NCI-H1092 treated with DMSO at 0.1 percent for 48 hours (cell line): ENCODE measurements at regions not wholly inside any gene's neighbourhood (a gene's known extent, or its start where the extent isn't known, plus 50 kb on each side); places are given as distances from the start of the nearest gene placed in this dataset.
"Not testable (repeated sequence)": the region's sequence is repeated elsewhere in the genome, so short reads cannot be mapped to it uniquely, and the experiment has no call there.

ENCODE experiments used
- DNase-seq: peaks from one replicate; lab custom pipeline; 2025; lab: John Stamatoyannopoulos, UW

GRCh38 chr7:138317044-138317596 is 142.9 kb upstream of the TRIM24 start:
- no peak for DNase-seq

DNA sequence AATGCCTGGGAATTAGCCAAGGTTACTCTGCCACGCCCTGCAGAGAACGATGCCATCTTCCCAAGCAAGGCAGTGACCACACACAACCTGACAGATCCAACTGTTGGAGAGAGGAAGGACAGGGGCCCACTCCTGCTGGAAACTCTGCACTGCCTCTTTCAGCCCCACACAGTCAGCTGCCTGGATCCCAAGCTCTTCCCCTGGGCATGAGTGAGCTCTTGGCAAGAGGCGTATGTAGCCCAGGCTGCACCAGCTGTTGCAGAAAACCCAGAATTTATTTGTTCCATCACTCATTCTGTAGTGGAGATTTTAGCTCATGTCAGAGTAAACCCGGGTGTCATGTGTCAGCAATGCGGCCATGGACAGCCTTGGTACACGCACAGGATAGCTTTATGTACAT is 135.1 kb upstream of the TRIM24 start:
- DNase-seq: peak; percentile 21

DNA sequence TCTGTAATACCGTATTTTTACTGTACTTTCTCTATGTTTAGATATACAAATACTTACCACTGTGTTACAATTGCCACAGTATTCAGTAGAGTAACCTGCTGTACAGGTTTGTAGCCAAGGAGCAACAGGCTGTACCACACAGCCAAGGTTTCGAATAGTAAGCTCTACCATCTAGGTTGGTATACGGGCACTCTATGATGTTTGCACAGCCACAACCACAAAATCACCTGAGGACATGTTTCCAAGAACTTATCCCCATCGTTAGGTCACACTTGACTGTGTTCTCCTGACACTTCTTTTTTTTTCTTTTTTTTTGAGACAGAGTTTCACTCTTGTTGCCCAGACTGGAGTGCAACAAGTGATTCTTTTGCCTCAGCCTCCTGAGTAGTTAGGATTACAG is 134.6 kb upstream of the TRIM24 start:
- no peak for DNase-seq

DNA sequence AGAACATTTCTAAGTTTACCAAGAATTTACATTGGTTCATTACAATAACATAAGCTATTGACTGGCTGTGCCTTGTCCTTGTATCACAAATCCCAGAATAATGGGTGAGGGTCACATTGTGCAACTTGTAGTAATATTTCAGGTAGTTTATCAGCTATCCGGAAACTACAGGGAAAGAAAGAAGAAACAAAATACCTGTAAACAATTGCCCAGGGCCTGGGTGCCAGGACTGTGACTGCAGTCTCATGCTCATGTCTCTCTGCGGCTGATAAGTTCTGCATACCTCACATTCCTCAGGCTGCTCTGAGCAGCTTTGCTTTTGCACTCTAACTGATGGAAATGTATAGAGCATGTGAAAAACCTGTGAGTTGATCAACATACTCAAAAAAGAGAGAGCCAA is 131.8 kb upstream of the TRIM24 start:
- no peak for DNase-seq

DNA sequence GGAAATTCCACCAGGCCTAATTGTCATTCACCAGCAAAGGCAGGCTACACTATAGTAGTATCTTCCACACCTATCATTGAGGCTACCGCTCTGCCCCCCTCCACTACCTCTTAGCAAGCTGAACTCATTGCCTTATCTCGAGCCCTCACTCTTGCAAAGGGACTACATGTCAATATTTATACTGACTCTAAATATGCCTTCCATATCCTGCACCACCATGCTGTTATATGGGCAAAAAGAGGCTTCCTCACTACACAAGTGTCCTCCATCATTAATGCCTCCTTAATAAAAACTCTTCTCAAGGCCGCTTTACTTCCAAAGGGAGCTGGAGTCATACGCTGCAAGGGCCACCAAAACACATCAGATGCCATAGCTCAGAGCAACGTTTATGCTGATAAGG is 127.2 kb upstream of the TRIM24 start:
- DNase-seq: not testable (repeated sequence)

GRCh38 chr7:138338361-138338760 is 121.7 kb upstream of the TRIM24 start:
- peak; percentile 70 for DNase-seq

GRCh38 chr7:138339229-138339628 is 120.8 kb upstream of the TRIM24 start:
- DNase-seq: not testable (repeated sequence)

DNA sequence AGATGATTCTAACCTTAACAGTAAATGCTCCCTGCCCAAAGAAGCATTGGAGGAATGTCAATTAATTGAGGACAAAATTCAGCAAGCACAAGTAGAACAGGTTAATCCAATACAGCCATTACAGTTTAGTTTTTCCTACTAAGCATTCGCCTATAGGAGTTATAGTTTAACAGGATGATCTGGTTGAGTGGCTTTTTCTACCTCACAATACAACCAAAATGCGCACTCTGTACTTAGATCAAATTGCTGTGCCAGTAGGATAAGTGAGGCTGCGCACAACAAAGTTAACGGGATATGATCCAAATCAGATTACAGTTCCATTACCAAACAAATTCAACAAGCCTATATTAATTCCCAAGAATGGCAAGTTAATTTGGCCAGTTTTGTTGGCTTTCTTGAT is 117.1 kb upstream of the TRIM24 start:
- no peak for DNase-seq

GRCh38 chr7:138345567-138345966 is 114.5 kb upstream of the TRIM24 start:
- DNase-seq: no peak

GRCh38 chr7:138346975-138347374 is 113.1 kb upstream of the TRIM24 start:
- DNase-seq: no peak

- no peak for DNase-seq
Observed at GRCh38 chr7:138349841-138350700, 110.0 kb upstream of the TRIM24 start.

- DNase-seq: no peak
Observed at GRCh38 chr7:138350701-138351357, 109.2 kb upstream of the TRIM24 start.

- DNase-seq: no peak
Observed at GRCh38 chr7:138352570-138353461, 107.2 kb upstream of the TRIM24 start.

DNA sequence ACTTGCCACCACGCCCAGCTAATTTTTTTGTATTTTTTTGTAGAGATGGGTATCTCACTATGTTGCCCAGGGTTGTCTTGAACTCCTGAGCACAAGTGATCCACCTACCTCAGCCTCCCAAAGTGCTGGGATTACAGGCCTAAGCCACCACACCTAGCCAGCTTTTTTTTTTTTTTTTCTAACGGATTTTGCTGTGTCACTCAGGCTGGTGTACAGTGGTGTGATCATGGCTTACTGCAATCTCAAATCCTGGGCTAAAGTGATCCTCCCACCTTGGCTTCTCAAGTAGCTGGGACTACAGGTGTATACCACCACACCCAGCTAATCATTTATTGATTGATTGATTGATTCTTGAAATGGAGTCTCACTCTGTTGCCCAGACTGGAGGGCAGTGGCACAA is 106.0 kb upstream of the TRIM24 start:
- DNase-seq: no peak

DNA sequence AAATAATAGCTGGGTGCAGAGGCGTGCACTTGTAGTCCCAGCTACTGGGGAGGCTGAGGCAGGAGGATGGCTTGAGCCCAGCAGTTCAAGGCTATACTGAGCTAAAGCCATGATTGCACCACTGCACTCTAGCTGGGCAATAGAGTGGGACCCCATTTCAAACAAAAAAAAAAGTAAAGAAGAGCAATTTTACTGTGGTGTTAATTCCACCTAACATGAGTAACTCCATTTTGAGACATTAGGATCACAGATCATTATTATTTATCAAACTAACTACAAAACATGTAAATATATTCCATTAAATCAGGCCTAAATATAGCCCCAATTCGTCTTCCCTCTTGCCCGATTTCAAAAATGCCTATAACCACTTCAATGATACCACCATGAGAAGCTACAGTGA is 104.8 kb upstream of the TRIM24 start:
- no peak for DNase-seq

DNA sequence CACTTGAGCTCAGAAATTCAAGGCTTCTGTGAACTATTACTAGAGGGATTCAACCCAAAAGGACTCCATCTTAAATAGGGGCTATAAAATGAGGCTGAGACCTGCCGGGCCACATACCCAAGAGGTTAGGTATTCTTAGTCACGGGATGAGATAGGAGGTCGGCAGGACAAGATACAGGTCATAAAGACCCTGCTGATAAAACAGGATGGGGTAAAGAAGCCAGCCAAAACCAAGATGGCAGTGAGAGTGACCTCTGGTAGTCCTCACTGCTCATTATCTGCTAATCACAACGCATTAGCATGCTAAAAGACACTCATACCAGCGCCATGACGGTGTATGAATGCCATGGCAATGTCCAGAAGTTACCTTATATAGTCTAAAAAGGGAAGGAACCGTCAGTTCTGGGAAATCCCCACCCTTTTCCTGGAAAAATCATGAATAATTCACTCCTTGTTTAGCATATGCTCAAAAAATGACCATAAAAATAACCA is 101.2 kb upstream of the TRIM24 start:
- no peak for DNase-seq

- no peak for DNase-seq
Observed at GRCh38 chr7:138359870-138360559, 100.0 kb upstream of the TRIM24 start.

GRCh38 chr7:138363721-138364120 is 96.3 kb upstream of the TRIM24 start:
- no peak for DNase-seq

- not testable (repeated sequence) for DNase-seq
Observed at GRCh38 chr7:138366137-138366536, 93.9 kb upstream of the TRIM24 start.

GRCh38 chr7:138366676-138367075 is 93.4 kb upstream of the TRIM24 start:
- DNase-seq: not testable (repeated sequence)

DNA sequence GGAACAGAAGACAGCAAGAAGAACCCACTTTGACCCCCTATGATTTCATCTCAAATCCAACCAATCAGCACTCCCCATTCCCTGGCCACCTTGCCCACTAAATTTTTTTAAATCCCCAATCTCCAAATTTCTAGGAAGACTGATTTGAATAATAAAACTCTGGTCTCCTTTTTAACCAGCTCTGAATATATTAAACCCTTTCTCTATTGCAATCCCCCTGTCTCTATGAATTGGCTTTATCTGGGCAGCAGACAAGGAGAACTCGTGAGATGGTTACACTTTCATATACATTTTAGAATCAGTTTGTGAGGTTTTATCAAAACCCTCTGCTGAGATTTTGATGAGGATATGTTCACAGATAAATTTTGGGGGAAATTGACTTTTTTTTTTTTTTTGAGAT is 90.3 kb upstream of the TRIM24 start:
- DNase-seq: no peak
